PC-9 (cell line): ENCODE measurements at regions not wholly inside any gene's neighbourhood (a gene's known extent, or its start where the extent isn't known, plus 50 kb on each side); places are given as distances from the start of the nearest gene placed in this dataset.

Experiments
- CTCF ChIP-seq: fragments of 200-600 bp; sonication (generic); conservative IDR thresholded peaks from 2 replicates; pipeline ENCODE4 v1.6.1; 2017; ENCODE audit warnings: mixed run types, antibody characterized with exemption, mild to moderate bottlenecking, moderate library complexity
- EZH2 ChIP-seq: fragments of 200-600 bp; sonication (generic); IDR thresholded peaks from 2 replicates; pipeline ENCODE4 v1.8.0; 2017; ENCODE audit warnings: antibody characterized with exemption, low read depth

GRCh38 chrX:33989936-33990335, 142.2 kb downstream of the FAM47A start:
- no peak for TF ChIP-seq CTCF
- no peak for TF ChIP-seq EZH2
